ENCODE measurements at regions not wholly inside any gene's neighbourhood (a gene's known extent, or its start where the extent isn't known, plus 50 kb on each side); places are given as distances from the start of the nearest gene placed in this dataset.
A peak's percentile ranks its signal among the peaks of the same experiment; 100 is the strongest.

- DNase-seq, result no peak
These were observed 208.2 kb upstream of the ADRA1B start for GRCh38 chr5:159708090-159708489.

GRCh38 chr5:159712672-159713071, 203.6 kb upstream of the ADRA1B start:
- no peak for DNase-seq

GRCh38 chr5:159713254-159713653, 203.0 kb upstream of the ADRA1B start:
- DNase-seq, result no peak

GRCh38 chr5:159713773-159714172, 202.5 kb upstream of the ADRA1B start:
- DNase-seq, result no peak

- DNase-seq, result no peak
These were observed 190.8 kb upstream of the ADRA1B start for GRCh38 chr5:159725475-159725874.

- no peak for DNase-seq
These were observed 189.1 kb upstream of the ADRA1B start for GRCh38 chr5:159727167-159727566.

- no peak for DNase-seq
These were observed 186.0 kb upstream of the ADRA1B start for GRCh38 chr5:159730285-159730684.

GRCh38 chr5:159732220-159732619, 184.1 kb upstream of the ADRA1B start:
- DNase-seq, result no peak

GRCh38 chr5:159734366-159734765, 181.9 kb upstream of the ADRA1B start:
- DNase-seq, result no peak

GRCh38 chr5:159735036-159735435, 181.2 kb upstream of the ADRA1B start:
- no peak for DNase-seq

GRCh38 chr5:159735749-159736660, 180.3 kb upstream of the ADRA1B start:
- DNase-seq, result no peak

- DNase-seq, result no peak
These were observed 179.4 kb upstream of the ADRA1B start for GRCh38 chr5:159736844-159737243.

GRCh38 chr5:159737263-159737662, 179.0 kb upstream of the ADRA1B start:
- no peak for DNase-seq

- DNase-seq, result no peak
These were observed 174.4 kb upstream of the ADRA1B start for GRCh38 chr5:159741829-159742322.

- DNase-seq, result no peak
These were observed 173.0 kb upstream of the ADRA1B start for GRCh38 chr5:159743234-159743633.

GRCh38 chr5:159746707-159747106, 169.6 kb upstream of the ADRA1B start:
- DNase-seq, result no peak

GRCh38 chr5:159749146-159749545, 167.1 kb upstream of the ADRA1B start:
- DNase-seq, result peak in 2 of 4 experiments; percentile 20 to 21

- DNase-seq, result no peak
These were observed 166.1 kb upstream of the ADRA1B start for GRCh38 chr5:159750226-159750625.

- DNase-seq, result no peak
These were observed 164.8 kb upstream of the ADRA1B start for GRCh38 chr5:159751459-159751858.

GRCh38 chr5:159752622-159753275, 163.5 kb upstream of the ADRA1B start:
- no peak for DNase-seq

- no peak for DNase-seq
These were observed 158.1 kb upstream of the ADRA1B start for GRCh38 chr5:159758189-159758588.

GRCh38 chr5:159759791-159760290, 156.4 kb upstream of the ADRA1B start:
- DNase-seq, result no peak

- DNase-seq, result no peak
These were observed 153.4 kb upstream of the ADRA1B start for GRCh38 chr5:159762921-159763320.

GRCh38 chr5:159763562-159763961, 152.7 kb upstream of the ADRA1B start:
- DNase-seq, result peak in 1 of 4 experiments; percentile 8

Data from suppressor macrophage (primary cell).